EL (cell line): ENCODE measurements at regions not wholly inside any gene's neighbourhood (a gene's known extent, or its start where the extent isn't known, plus 50 kb on each side); places are given as distances from the start of the nearest gene placed in this dataset.
"Not testable (repeated sequence)": the region's sequence is repeated elsewhere in the genome, so short reads cannot be mapped to it uniquely, and the experiment has no call there.

Experiments used
- DNase-seq: peaks from one replicate; pipeline ENCODE4 v3.0.0-alpha.2; 2016

DNA sequence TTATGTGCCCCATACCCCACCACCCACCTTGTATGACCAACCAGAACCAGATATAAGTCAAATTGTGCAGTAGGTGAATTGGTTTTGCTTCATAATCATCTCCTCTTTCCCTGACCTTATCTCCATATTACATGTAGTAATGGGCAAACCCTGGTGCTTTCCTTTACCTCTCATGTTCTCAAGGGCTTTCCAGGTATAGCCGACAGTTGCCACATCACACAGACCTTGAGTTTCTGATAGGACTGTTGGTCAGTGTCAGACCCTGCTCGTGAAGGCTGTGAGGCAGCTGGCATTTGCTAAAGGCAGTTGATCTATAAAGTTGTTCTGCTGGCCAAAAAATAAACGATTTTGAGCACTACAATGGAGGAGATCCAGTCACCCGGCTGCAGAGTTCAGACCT, 145.9 kb downstream of the ALX1 start:
- DNase-seq = no peak

DNA sequence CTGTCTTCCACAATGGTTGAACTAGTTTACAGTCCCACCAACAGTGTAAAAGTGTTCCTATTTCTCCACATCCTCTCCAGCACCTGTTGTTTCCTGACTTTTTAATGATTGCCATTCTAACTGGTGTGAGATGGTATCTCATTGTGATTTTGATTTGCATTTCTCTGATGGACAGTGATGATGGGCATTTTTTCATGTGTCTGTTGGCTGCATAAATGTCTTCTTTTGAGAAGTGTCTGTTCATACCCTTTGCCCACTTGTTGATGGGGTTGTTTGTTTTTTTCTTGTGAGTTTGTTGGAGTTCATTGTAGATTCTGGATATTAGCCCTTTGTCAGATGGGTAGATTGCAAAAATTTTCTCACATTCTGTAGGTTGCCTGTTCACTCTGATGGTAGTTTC, 153.1 kb downstream of the ALX1 start:
- DNase-seq = not testable (repeated sequence)

DNA sequence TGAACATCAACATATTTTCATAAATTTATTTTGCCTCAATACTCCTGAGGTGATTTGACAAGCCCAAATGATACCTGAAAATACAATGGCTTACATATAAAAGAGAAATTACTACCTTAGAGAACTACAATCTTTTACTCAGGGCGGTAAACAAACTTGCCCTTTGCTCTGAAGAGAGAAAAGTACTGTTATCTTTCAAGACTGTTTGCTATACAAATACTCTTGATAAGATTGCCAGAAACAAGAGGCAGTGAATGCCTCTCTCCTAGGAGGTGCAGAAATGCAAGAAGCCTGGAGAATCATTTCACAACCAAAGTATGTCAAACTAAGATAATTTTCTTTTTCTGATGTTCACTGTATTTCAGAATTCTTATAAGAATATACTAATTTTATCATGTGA, 160.3 kb downstream of the ALX1 start:
- no peak for DNase-seq

DNA sequence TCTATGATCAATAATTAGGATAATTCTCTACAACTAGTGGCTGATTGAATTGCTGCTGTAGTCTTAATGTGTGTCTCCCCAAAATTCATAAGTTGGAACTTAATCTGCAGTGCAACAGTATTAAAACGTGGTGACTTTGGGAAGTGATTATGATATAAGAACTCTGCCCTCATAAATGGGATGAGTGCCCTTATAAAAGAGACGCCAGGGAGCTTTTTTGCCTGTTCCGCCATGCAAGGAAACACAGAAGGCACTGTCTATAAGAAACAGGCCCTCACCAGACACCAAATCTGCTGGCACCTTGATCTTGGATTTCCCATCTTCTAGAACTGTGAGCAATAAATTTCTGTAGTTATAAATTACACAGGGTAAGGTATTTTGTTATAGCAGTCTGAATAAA, 161.0 kb downstream of the ALX1 start:
- DNase-seq = no peak

DNA sequence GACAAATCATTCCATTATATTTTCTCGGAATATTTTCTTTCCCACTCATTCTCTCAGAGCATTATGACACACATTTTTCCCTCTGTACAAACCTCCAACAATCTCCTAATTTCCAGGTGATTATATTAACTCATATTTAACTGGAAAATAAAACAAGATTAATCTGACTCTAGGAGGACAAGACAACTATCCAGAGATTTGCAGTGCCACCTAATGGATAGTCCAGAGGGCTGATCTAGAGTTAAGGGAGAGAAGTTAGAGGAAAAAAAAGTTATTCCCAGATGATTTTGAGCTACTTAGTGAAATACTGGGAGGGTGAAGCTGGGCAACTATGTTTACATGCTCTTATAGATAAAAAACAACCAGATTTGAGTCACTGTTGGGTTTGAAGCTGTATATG, 161.7 kb downstream of the ALX1 start:
- no peak for DNase-seq

DNA sequence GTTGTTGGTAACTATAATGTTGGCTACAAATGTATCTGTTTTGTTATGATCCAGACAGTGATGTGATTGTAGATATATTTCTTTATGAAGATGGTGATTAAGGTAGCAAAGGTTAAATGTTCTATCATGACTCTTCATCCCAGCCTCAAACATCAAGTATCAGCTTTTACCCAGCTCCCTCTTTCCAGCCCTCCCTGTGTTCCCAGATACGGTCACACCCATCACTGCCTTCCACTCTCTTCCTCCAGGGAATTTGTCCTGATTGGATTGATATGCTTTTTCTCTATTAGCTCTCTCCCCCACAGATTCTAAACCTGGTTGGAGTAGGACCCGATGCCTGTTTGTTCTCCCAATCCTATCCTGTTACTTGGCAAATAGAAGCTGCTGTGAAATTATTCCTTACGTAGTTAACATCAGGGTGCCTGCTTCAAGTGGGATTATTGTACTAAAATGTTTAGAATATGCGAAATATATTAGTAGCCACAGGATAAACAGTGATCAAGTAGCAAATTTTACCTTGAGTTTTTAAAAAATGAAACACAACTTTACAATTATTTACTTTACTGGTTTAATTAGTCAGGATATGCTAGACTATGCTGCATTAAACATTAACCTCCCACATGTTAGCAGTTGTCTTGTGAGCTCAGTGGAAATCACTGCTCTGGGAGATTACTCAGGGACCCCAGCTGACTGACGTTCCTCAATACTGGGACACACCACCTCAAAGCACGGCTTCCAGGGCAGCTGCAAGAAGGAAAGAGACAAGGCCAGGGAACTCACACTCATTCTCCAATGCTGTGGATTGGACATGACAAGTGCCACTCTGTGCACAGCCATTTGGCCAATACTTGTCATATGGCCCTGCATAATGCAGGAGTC, 165.3 kb downstream of the ALX1 start:
- no peak for DNase-seq

DNA sequence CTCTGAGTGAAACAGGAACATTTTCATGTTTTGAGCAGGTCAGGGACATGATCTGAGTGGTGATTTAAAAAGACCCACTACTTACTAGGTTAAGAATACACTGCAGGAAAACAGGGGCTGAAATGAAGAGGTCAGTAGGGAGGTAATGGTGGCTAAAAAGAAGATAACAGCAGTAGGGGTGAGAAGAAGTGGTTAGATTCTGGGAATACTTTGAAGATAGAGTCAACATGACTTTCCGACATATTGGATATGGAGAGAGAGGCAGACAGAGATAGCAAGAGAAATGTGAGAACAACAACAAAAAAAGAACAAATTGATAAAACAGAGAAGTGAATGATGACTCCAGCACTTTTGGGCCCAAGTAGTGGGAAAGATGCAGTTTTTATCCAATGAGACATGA, 168.0 kb downstream of the ALX1 start:
- DNase-seq = no peak

DNA sequence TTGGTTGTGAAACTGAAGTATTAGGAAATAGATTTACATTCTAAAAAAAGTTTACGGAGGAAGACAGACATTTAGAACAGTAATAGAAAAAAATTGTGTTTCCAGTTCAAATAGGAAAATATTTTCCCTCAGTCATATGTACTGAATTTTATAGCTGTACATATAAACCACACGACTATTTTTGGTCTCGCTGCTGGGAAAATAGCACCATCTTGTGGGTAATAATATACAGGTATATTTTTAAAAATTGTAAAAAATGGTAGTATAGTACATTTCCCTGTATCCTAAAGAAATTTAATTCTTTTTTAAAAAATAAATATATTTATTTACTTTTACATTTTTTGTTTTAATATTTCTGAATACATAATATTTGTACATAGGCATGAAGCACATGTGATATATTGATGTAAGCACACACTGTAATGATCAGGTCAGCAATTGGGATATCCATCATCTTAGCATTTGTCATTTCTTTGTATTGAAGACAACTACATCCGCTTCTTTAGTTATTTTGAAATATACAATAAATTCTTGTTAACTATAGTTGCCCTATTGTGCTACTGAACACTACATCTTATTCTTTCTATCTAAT, 168.6 kb downstream of the ALX1 start:
- no peak for DNase-seq

DNA sequence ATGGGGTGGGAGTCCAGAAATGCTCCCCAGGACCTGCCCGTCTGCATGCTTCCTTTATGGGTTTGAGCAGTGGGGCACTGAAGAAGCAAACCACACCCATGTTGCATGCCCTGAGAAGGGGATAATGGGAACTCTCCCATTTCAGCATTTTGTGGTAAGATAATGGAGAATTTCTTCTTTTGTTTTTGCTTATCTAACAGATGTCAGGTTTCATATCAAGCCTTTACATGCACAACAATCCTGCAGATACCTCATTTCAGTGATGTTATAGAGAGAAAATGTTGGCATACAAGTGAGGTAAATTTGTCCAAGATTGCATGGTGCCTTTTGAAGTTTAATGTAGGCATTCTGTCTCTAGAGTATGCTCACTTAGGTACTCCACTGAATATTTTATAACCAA, 177.0 kb downstream of the ALX1 start:
- DNase-seq = no peak

DNA sequence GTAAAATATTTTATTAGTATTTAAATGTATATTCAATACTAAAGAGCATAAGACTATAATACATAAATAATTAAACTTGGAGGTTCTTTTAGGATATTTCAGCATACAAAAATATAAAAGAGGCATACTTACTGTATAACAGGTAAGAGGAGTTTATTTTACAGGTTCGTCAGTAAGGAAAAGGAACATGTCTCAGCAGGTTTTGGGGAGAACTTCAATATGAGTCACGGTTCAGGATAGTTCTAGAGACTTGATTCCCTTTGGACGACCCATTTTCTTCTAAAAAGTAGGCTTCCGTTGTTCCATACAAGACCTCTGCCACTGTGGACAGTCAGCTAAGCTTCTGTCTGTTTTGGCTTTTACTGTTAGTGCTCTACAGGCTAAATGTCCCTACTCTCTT, 181.1 kb downstream of the ALX1 start:
- no peak for DNase-seq

DNA sequence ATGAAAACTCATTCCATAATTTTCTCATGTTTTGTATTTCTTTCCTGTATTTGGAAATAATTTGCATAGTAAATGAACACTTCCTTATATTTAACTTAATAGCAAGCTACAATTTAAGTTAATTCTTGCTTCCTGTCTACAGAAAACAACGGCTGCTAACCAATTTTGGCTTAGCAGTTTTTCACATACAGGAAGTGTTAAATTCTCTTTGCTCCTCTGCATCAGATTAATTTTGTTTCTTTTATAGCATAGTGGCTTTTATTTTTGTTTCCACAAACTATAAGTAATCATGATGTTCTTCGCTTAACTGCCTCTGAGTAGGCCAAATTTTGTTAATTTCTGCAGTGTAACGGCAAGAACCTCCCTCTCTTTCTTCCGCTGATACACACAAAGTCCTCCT, 182.9 kb downstream of the ALX1 start:
- DNase-seq = no peak

DNA sequence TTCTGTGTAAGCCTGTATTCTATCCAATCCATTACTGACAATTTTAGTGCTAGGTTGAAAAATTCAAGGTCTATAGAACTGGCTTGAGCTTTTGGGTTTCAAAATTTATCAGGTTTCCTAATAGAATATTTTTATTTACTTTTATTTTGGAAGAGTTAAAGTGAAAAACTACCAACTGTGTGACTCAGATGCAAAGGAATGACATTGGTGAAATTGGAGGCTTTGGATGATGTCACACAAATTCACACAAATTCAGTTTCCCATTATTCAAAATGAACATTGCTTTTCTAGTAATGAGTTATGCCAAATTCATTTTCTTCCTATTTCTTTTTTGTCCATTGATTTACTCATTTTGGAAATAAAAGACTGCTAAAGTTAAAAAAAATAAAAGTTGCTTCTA, 186.9 kb downstream of the ALX1 start:
- peak; percentile 13 for DNase-seq

DNA sequence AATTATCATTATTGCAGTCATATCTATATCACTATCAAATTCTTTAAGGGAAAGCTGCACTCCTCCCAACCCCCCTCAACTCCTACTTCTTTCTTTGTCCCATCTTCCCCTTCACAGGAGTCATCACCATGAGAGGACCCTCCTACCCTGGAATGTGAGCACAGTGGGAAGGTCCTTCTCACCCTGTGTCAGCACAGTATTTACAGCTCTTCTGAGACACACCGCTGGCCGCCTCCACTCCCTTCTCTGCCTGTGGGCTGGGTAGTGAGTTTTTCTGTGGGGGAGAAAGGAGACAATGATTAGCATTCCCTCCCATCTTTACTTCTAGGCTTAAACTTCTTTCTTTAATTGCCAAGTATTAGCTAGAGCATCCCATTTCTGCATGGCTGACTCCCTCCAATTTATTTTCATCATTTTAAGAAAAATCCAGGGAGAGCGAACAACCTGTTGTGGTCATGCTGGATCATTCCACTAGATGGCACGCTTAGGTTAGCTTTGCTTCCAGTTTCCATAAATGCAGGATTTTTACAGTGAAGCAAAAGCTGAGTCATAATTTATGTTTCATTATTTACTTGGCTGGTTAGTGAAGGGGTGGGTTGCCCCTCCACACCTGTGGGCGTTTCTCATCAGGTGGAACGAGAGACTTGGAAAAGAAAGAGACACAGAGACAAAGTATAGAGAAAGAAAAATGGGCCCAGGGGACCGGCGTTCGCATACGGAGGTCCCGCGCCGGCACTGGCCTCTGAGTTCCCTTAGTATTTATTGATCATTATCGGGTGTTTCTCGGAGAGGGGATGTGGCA, 188.5 kb downstream of the ALX1 start:
- peak; percentile 58 for DNase-seq

DNA sequence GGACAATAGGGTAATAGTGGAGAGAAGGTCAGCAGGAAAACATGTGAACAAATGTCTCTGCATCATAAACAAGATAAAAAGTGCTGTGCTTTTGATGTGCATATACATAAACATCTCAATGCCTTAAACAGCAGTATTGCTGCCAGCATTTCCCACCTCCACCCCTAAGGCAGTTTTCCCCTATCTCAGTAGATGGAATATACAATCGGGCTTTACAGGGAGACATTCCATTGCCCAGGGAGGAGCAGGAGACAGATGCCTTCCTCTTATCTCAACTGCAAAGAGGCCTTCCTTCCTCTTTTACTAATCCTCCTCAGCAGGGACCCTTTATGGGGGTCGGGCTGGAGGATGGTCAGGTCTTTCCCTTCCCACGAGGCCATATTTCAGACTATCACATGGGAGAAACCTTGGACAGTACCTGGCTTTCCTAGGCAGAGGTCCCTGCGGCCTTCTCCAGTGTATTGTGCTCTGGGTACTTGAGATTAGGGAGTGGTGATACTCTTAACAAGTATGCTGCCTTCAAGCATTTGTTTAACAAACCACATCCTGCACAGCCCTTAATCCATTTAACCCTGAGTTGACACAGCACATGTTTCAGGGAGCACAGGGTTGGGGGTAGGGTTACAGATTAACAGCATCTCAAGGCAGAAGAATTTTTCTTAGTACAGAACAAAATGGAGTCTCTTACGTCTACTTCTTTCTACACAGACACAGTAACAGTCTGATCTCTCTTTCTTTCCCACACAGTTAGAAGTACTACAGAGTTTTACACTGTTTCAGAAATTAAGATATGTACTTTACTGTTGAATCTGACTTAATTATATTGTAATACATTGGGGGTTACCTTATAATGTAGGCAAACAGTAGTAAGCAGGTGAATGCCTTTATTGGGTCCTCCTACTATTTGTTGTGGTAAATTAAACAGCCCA, 189.4 kb downstream of the ALX1 start:
- DNase-seq = peak; percentile 28

DNA sequence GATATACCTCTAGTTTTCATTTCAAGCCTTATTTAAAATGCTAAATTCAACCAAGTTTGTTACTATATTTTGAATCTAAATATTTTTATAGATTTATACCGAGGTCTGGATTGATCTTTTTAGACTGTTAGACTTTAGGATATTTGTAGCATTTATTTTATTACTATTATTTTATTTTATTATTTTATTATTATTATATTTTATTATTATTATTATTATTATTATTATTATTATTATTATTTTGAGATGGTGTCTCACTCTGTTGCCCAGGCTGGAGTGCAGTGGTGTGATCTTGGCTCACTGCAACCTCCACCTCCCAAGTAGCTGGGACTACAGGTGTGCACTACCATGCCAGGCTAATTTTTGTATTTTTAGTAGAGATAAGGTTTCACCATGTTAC, 195.3 kb downstream of the ALX1 start:
- DNase-seq = not testable (repeated sequence)

DNA sequence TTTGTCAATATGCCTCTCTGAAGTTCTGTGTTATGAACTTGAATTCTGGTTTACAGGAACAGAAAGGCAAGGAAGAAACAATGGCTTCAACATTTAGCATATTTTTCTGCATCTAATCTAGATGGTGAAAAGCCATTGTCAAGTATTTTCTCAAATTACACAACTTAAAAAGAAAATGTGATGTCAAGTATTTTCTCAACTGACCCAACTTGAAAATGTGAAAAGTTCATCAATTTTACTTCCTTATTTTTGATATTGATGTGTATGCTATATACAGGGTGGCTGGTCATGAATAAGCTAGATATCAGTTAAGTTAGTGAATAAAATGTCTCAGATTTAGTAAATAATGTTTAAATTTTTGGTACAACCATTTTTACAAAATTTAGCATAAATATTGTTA, 196.7 kb downstream of the ALX1 start:
- no peak for DNase-seq

DNA sequence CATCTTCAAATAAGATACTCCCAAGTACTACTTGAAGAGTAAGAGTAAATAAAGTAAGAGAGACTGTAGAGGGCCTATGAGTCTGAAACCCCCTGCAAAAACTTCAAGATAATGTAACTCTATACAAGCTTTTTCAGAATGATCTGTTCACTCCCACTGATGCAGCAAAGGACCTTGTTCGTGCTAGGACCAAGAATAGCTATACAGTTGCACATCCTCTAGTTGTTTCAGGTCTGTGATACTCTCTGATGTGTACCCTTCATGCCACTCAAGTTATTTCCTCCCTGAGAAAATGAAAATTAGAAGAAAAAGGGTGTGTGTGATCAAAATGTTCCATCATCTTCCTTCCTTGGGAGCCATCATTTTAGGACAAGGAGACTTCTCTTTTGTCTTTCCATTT, 204.4 kb downstream of the ALX1 start:
- DNase-seq = no peak

DNA sequence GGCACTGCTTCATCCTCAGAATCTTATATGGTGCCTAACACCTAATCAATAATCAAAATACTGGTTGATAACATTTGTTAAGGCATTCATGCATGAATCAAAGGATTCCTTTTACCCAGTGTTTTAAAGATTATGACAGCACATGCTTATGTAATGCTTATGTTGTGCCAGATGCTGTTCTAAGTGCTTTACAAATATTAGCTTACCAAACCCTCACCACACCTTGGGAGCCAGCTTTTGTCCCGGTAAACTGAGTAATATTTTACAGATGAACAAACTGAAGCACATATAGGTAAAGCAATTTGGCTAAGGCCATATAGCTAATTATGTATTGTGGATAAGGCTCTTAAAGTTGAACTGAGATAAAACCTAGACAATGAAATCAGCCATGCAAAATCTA, 209.2 kb downstream of the ALX1 start:
- no peak for DNase-seq

DNA sequence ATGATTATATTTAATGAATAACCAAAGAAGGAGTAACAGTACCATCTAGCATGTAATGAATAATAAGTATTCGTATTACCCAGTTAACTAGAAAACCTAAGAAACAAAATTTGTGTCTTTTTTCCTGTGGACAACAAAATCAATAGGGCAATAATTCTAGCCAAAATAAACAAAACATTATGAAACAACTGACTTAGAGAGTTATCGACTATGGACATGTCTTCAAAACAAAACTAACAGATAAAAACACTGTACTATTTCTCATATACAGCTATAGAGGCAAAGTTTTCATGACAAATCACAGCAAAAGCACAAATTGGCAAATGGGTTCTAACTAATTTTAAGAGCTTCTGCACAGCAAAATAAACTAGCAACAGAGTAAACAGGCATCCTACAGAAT, 224.1 kb downstream of the ALX1 start:
- DNase-seq = no peak

DNA sequence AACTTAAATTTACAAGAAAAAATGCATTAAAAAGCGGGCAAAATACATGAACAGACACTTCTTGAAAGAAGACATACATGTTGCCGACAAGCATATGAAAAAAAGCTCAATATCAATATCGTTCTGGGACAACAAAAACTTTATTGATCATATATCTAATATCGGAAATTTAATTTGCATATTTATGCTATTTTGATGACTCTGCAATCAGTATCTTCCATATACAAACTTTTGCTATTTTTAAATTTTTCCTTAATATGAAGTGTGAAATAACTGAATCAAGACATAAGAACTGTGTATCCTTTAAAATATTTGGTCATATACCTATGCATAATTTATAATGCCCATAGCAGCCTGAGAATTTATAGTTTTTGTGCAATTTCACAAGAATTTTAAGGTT, 224.6 kb downstream of the ALX1 start:
- DNase-seq = no peak

DNA sequence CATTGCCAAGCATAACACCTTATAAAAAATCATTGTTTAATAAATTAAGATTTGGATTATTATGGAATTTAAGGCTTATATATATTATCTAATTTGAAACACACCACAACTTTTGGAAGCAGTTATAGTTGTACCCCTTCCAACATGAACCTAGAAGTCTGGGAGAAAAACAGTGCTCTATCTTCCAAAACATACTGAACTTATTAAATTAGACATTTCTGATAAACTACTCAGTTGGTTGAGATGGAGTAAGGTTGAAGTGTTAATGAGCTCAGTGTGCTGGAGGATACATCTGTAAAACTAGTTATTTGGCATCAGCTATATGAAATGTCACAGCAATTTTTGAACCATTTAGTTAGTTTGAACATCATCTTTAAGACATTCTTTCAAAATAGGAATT, 227.4 kb downstream of the ALX1 start:
- DNase-seq = no peak

DNA sequence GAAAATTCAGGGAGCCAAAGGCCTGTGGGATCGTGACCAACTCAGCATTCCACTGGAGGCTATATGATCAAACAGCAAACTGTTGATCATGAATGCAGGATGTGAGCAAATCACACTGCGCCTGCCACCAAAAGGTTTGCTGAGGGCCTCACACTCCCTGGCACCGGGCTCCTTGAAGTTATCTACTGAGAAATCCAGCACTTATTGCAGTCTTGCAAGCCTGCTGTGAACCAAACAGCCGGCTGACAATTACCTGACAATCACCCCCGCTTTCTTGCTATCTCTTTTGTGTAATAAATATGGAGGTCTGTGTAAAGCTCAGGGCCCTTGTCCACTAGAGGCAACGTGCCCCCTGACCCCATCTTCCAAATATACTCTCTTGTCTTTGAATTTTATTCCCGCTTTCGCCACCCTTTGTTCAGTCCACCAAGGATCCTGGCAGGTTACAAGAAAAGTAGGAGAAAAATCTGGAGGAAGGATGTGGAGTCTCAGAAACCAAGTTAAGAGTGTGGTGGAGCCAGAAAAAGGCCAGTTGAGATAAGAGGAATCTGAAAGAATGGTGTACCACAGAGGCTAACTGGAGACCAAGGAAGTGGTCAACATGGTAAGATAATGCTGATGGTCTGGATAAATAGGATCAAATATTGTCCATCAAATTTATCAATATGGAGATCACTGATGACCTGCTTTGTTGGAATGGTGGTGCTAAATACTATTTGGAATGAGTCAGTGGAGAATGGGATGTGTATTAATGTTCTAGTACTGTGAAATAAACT, 229.2 kb downstream of the ALX1 start:
- no peak for DNase-seq
